ENCODE measurements at regions not wholly inside any gene's neighbourhood (a gene's known extent, or its start where the extent isn't known, plus 50 kb on each side); places are given as distances from the start of the nearest gene placed in this dataset.

DNA sequence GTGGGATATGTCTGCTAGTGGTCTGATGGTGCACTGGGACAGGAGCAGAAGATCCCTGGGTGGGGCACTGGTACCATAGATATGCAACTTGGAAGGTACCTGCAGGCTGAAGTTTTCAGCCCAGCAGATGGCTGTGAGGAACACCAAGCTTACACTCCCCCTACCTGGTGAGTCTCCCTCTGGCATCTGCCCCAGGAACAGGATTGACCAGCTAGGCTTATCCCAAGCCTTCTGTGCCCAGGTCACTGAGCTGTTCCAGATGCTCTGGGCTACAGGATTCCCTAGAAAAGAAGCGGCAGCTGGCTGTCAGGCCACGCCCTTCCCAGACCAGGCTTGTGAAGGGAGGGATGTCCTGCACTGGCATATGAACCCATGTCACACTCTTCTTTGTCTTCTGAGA is 1130.0 kb downstream of the NAALADL2 start:
- no peak overlapping the region for H3K4me2 ChIP-seq (ENCODE audit: low read length)
- no peak overlapping the region for H3K9ac ChIP-seq
- H3K27me3 ChIP-seq (ENCODE audit: control insufficient read depth, insufficient read depth, low read length) = no peaks in the 10 kb centered on the region
- no peaks in the 10 kb centered on the region for H3K9me3 ChIP-seq (ENCODE audit: control insufficient read depth, low read length)
- no peaks in the 10 kb centered on the region for H3K79me2 ChIP-seq
- no peaks in the 10 kb centered on the region for H3K36me3 ChIP-seq (ENCODE audit: control insufficient read depth, insufficient read depth, low read length)
- no peak overlapping the region for H3K27ac ChIP-seq
- no peak overlapping the region for H2AFZ ChIP-seq
- TF ChIP-seq, protein P1, sequence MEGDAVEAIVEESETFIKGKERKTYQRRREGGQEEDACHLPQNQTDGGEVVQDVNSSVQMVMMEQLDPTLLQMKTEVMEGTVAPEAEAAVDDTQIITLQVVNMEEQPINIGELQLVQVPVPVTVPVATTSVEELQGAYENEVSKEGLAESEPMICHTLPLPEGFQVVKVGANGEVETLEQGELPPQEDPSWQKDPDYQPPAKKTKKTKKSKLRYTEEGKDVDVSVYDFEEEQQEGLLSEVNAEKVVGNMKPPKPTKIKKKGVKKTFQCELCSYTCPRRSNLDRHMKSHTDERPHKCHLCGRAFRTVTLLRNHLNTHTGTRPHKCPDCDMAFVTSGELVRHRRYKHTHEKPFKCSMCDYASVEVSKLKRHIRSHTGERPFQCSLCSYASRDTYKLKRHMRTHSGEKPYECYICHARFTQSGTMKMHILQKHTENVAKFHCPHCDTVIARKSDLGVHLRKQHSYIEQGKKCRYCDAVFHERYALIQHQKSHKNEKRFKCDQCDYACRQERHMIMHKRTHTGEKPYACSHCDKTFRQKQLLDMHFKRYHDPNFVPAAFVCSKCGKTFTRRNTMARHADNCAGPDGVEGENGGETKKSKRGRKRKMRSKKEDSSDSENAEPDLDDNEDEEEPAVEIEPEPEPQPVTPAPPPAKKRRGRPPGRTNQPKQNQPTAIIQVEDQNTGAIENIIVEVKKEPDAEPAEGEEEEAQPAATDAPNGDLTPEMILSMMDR (IDR thresholded peaks at IDR 0.05) = no peak
- no peaks in the 10 kb centered on the region for H3K4me1 ChIP-seq
- no peak overlapping the region for H3K4me3 ChIP-seq (ENCODE audit: low read depth, low read length)

DNA sequence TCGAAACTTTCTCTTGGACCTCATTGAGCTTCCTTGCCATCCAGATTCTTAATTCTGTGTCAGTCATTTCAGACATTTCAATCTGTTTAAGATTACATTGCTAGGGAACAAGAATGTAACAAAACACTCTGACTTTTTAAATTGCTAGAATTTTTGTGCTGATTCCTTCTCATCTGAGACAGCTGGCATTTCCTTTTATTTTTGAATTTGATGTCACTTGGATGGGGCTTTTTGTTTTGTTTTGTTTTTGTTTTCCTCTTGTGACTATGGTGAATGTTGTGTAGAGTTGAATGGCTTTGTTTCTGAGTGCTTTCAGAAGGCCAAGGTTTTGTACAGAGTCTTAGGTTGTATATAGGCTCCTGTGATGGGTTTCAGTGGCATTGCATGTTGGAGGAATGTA is 1129.3 kb downstream of the NAALADL2 start:
- Histone ChIP-seq H3K4me2 (ENCODE audit: low read length) (no peak overlapping the region), H3K36me3 (ENCODE audit: control insufficient read depth, insufficient read depth, low read length) (no peaks in the 10 kb centered on the region), H3K9ac (no peak overlapping the region), H3K27ac (no peak overlapping the region), H3K4me1 (no peaks in the 10 kb centered on the region), H2AFZ (no peak overlapping the region), H3K79me2 (no peaks in the 10 kb centered on the region), H3K4me3 (ENCODE audit: low read depth, low read length) (no peak overlapping the region), H3K27me3 (ENCODE audit: control insufficient read depth, insufficient read depth, low read length) (no peaks in the 10 kb centered on the region), H3K9me3 (ENCODE audit: control insufficient read depth, low read length) (no peaks in the 10 kb centered on the region)
- TF ChIP-seq, protein P1 (IDR thresholded peaks at IDR 0.05) = no peak

DNA sequence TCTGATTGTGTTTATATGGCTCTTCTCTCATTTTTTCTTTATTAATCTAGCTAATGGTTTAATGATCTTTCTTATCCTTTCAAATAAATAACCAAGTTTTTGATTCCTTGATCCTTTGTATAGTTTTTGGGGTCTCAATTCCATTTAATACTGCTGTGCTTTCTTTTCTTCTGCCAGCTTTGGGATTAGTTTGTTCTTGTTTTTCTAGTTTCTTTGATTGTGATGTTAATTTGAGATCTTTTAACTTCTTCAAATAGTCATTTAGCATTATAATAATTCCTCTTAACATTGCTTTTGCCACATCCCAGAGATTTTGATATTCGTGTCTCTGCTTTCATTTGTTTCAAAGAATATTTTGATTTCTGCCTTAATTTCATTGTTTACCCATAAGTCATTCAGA is 1126.6 kb downstream of the NAALADL2 start:
- Histone ChIP-seq H3K27ac (no peak overlapping the region), H3K4me2 (ENCODE audit: low read length) (no peak overlapping the region), H3K36me3 (ENCODE audit: control insufficient read depth, insufficient read depth, low read length) (no peaks in the 10 kb centered on the region), H3K79me2 (no peaks in the 10 kb centered on the region), H3K4me3 (ENCODE audit: low read depth, low read length) (no peak overlapping the region), H3K9me3 (ENCODE audit: control insufficient read depth, low read length) (no peaks in the 10 kb centered on the region), H3K4me1 (no peaks in the 10 kb centered on the region), H3K27me3 (ENCODE audit: control insufficient read depth, insufficient read depth, low read length) (no peaks in the 10 kb centered on the region), H3K9ac (no peak overlapping the region), H2AFZ (no peak overlapping the region)
- TF ChIP-seq, protein P1 (IDR thresholded peaks at IDR 0.05) = no peak

DNA sequence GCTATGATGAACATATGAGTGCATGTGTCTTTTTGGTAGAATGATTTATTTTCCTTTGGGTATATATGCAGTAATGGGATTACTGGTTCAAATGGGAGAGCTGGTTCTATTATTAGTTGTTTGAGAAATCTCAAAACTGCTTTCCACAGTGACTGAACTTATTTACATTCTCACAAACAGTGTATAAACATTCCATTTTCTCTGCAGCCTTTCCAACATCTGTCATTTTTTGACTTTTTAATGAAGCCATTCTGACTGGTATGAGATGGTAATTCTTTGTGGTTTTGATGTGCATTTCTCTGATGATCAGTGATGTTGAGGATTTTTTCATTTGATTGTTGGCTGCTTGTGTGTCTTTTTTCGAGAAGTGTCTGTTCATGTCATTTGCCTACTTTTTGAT is 1124.2 kb downstream of the NAALADL2 start:
- no peak overlapping the region for H3K27ac ChIP-seq
- H3K9me3 ChIP-seq (ENCODE audit: control insufficient read depth, low read length) = no peaks in the 10 kb centered on the region
- no peaks in the 10 kb centered on the region for H3K4me1 ChIP-seq
- no peaks in the 10 kb centered on the region for H3K27me3 ChIP-seq (ENCODE audit: control insufficient read depth, insufficient read depth, low read length)
- no peaks in the 10 kb centered on the region for H3K79me2 ChIP-seq
- no peak overlapping the region for H3K4me2 ChIP-seq (ENCODE audit: low read length)
- no peak overlapping the region for H2AFZ ChIP-seq
- TF ChIP-seq, protein P1 (IDR thresholded peaks at IDR 0.05) = no peak
- no peak overlapping the region for H3K9ac ChIP-seq
- no peak overlapping the region for H3K4me3 ChIP-seq (ENCODE audit: low read depth, low read length)
- no peaks in the 10 kb centered on the region for H3K36me3 ChIP-seq (ENCODE audit: control insufficient read depth, insufficient read depth, low read length)

DNA sequence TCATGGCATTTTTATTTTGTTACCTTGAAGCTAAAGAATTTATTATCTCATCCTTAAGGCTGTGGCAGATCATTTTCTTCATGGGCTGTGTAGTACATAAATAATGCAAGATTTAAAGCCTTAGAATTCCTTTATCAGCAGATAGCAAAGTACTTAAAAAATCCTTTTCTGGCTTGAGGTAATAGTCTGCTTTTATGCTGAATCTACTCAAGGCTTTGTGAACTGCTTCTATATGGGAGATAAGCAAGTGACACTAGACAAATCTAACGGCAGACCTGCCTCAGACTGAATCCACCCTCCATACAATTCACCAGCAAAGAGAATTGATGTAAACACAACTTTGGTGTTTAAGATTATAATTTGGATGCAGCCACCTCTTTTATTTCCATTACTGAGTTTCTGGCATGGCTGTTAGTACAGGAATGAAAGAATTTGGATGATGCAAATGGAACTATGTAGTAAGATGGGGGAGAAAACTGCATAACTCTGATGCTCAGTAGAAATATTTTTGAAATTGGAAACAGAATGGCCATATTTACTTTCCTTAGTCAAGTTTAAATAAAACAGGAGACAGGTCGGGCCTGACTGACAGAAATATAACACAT is 1121.5 kb downstream of the NAALADL2 start:
- Histone ChIP-seq H2AFZ (no peak overlapping the region), H3K79me2 (no peaks in the 10 kb centered on the region), H3K27ac (no peak overlapping the region), H3K27me3 (ENCODE audit: control insufficient read depth, insufficient read depth, low read length) (no peaks in the 10 kb centered on the region), H3K9me3 (ENCODE audit: control insufficient read depth, low read length) (no peaks in the 10 kb centered on the region), H3K9ac (no peak overlapping the region), H3K36me3 (ENCODE audit: control insufficient read depth, insufficient read depth, low read length) (no peaks in the 10 kb centered on the region), H3K4me1 (no peaks in the 10 kb centered on the region), H3K4me3 (ENCODE audit: low read depth, low read length) (no peak overlapping the region), H3K4me2 (ENCODE audit: low read length) (no peak overlapping the region)
- TF ChIP-seq, protein P1 (IDR thresholded peaks at IDR 0.05) = no peak

All from parathyroid adenoma (tissue), 2 donors.